ENCODE measurements at regions not wholly inside any gene's neighbourhood (a gene's known extent, or its start where the extent isn't known, plus 50 kb on each side); places are given as distances from the start of the nearest gene placed in this dataset.
A peak's percentile ranks its signal among the peaks of the same experiment; 100 is the strongest.
"Not testable (repeated sequence)": the region's sequence is repeated elsewhere in the genome, so short reads cannot be mapped to it uniquely, and the experiment has no call there.

- no peak for TF ChIP-seq CTCF (IDR thresholded peaks at IDR 0.05)
- no peak for DNase-seq
- no peak for ATAC-seq
- intact Hi-C loops (cut with DNase I, micrococcal nuclease) = no loop called here
- Histone ChIP-seq H3K4me1 (ENCODE audit: low read depth) (no peaks in the 10 kb centered on the region), H3K36me3 (ENCODE audit: low read depth) (no peaks in the 10 kb centered on the region), H3K9me3 (no peaks in the 10 kb centered on the region), H3K4me3 (no peak overlapping the region)
Measured at GRCh38 chr4:115190529-115190928, 77.1 kb upstream of the NDST4 start.

GRCh38 chr4:115187136-115187535, 73.7 kb upstream of the NDST4 start:
- Histone ChIP-seq H3K36me3 (ENCODE audit: low read depth) (no peaks in the 10 kb centered on the region), H3K9me3 (no peaks in the 10 kb centered on the region), H3K4me1 (ENCODE audit: low read depth) (no peaks in the 10 kb centered on the region), H3K4me3 (no peak overlapping the region)
- no peak for TF ChIP-seq CTCF (IDR thresholded peaks at IDR 0.05)
- no peak for DNase-seq
- intact Hi-C loops (cut with DNase I, micrococcal nuclease) = no loop called here
- ATAC-seq = peak; percentile 42

- intact Hi-C loops (cut with DNase I, micrococcal nuclease); H3K9me3 ChIP-seq; ATAC-seq; H3K36me3 ChIP-seq (ENCODE audit: low read depth); H3K4me1 ChIP-seq (ENCODE audit: low read depth); H3K4me3 ChIP-seq: not testable (repeated sequence)
- peak in 1 of 3 donors; percentile 40 for DNase-seq
Measured at GRCh38 chr4:115179438-115180062, 66.1 kb upstream of the NDST4 start.

- intact Hi-C loops (cut with DNase I, micrococcal nuclease); H3K9me3 ChIP-seq; H3K4me1 ChIP-seq (ENCODE audit: low read depth); H3K4me3 ChIP-seq; H3K36me3 ChIP-seq (ENCODE audit: low read depth); ATAC-seq: not testable (repeated sequence)
- peak in 1 of 3 donors; percentile 25 for DNase-seq
Measured at GRCh38 chr4:115178687-115179086, 65.3 kb upstream of the NDST4 start.

GRCh38 chr4:115171220-115171619, 57.8 kb upstream of the NDST4 start:
- Histone ChIP-seq H3K9me3 (no peaks in the 10 kb centered on the region), H3K36me3 (ENCODE audit: low read depth) (no peaks in the 10 kb centered on the region), H3K4me1 (ENCODE audit: low read depth) (no peaks in the 10 kb centered on the region), H3K4me3 (no peak overlapping the region)
- no peak for TF ChIP-seq CTCF (IDR thresholded peaks at IDR 0.05)
- no peak for ATAC-seq
- intact Hi-C loops (cut with DNase I, micrococcal nuclease) = no loop called here
- no peak for DNase-seq

- no peaks in the 10 kb centered on the region for H3K9me3 ChIP-seq
- no peak overlapping the region for H3K4me3 ChIP-seq
- no peaks in the 10 kb centered on the region for H3K4me1 ChIP-seq (ENCODE audit: low read depth)
- no peak for DNase-seq
- intact Hi-C loops (cut with DNase I, micrococcal nuclease) = no loop called here
- H3K36me3 ChIP-seq (ENCODE audit: low read depth) = no peaks in the 10 kb centered on the region
- TF ChIP-seq CTCF (IDR thresholded peaks at IDR 0.05) = no peak
- no peak for ATAC-seq
Measured at GRCh38 chr4:115165503-115165902, 52.1 kb upstream of the NDST4 start.

Data from mucosa of descending colon (tissue), 3 donors.